ENCODE measurements at regions not wholly inside any gene's neighbourhood (a gene's known extent, or its start where the extent isn't known, plus 50 kb on each side); places are given as distances from the start of the nearest gene placed in this dataset.

- no peak for TF ChIP-seq CTCF (IDR thresholded peaks at IDR 0.05; ENCODE audit: insufficient read depth, low read length, poor library complexity, severe bottlenecking)
- no peak for TF ChIP-seq EZH2phosphoT487 (conservative IDR thresholded peaks at IDR 0.05; ENCODE audit: low read length)
These were observed 466.1 kb downstream of the GPAT3 start for GRCh38 chr4:84001876-84002569.

All from SU-DHL-6 (cell line).